ENCODE measurements at regions not wholly inside any gene's neighbourhood (a gene's known extent, or its start where the extent isn't known, plus 50 kb on each side); places are given as distances from the start of the nearest gene placed in this dataset.

GRCh38 chr13:110063490-110064421 lies 243.2 kb downstream of the COL4A1 start:
- H3K27ac ChIP-seq (ENCODE audit: low read depth, low read length) = no peak overlapping the region
- no peaks in the 10 kb centered on the region for H3K9me3 ChIP-seq (ENCODE audit: control insufficient read depth in 5 of 5, low read length in 5 of 5)
- H3K4me3 ChIP-seq (ENCODE audit: low read depth in 1 of 5, low read length in 5 of 5) = no peak overlapping the region

GRCh38 chr13:110062777-110063442 lies 244.0 kb downstream of the COL4A1 start:
- peaks cover 0 to 16% (median 4%) of the 10 kb centered on the region in 5 donors for H3K4me1 ChIP-seq (ENCODE audit: control insufficient read depth in 5 of 5, insufficient read depth in 5 of 5, low read length in 5 of 5)
- H3K36me3 ChIP-seq (ENCODE audit: control insufficient read depth in 5 of 5, insufficient read depth in 5 of 5, low read length in 5 of 5) = no peaks in the 10 kb centered on the region
- no peak overlapping the region for H3K27ac ChIP-seq (ENCODE audit: low read depth, low read length)
- H3K9ac ChIP-seq (ENCODE audit: low read length in 5 of 5) = no peak overlapping the region
- no peaks in the 10 kb centered on the region for H3K27me3 ChIP-seq (ENCODE audit: control insufficient read depth in 5 of 5, insufficient read depth in 4 of 5, low read length in 5 of 5)
- no peaks in the 10 kb centered on the region for H3K9me3 ChIP-seq (ENCODE audit: control insufficient read depth in 5 of 5, low read length in 5 of 5)
- no peak overlapping the region for H3K4me3 ChIP-seq (ENCODE audit: low read depth in 1 of 5, low read length in 5 of 5)

More at GRCh38 chr13:110063490-110064421, 243.2 kb downstream of the COL4A1 start:
- Histone ChIP-seq H3K9ac (ENCODE audit: low read length in 5 of 5) (no peak overlapping the region), H3K27me3 (ENCODE audit: control insufficient read depth in 5 of 5, insufficient read depth in 4 of 5, low read length in 5 of 5) (no peaks in the 10 kb centered on the region), H3K36me3 (ENCODE audit: control insufficient read depth in 5 of 5, insufficient read depth in 5 of 5, low read length in 5 of 5) (no peaks in the 10 kb centered on the region), H3K4me1 (ENCODE audit: control insufficient read depth in 5 of 5, insufficient read depth in 5 of 5, low read length in 5 of 5) (peaks cover 0 to 21% (median 4%) of the 10 kb centered on the region in 5 donors)

- Histone ChIP-seq H3K27me3 (ENCODE audit: control insufficient read depth in 5 of 5, insufficient read depth in 4 of 5, low read length in 5 of 5) (no peaks in the 10 kb centered on the region), H3K9ac (ENCODE audit: low read length in 5 of 5) (no peak overlapping the region), H3K9me3 (ENCODE audit: control insufficient read depth in 5 of 5, low read length in 5 of 5) (no peaks in the 10 kb centered on the region), H3K4me1 (ENCODE audit: control insufficient read depth in 5 of 5, insufficient read depth in 5 of 5, low read length in 5 of 5) (peaks cover 0 to 13% (median 4%) of the 10 kb centered on the region in 5 donors), H3K27ac (ENCODE audit: low read depth, low read length) (no peak overlapping the region), H3K36me3 (ENCODE audit: control insufficient read depth in 5 of 5, insufficient read depth in 5 of 5, low read length in 5 of 5) (no peaks in the 10 kb centered on the region), H3K4me3 (ENCODE audit: low read depth in 1 of 5, low read length in 5 of 5) (no peak overlapping the region)
Measured at GRCh38 chr13:110062077-110062776, 244.7 kb downstream of the COL4A1 start.

- Histone ChIP-seq H3K4me3 (ENCODE audit: low read depth in 1 of 5, low read length in 5 of 5) (no peak overlapping the region), H3K36me3 (ENCODE audit: control insufficient read depth in 5 of 5, insufficient read depth in 5 of 5, low read length in 5 of 5) (no peaks in the 10 kb centered on the region), H3K27me3 (ENCODE audit: control insufficient read depth in 5 of 5, insufficient read depth in 4 of 5, low read length in 5 of 5) (no peaks in the 10 kb centered on the region), H3K9ac (ENCODE audit: low read length in 5 of 5) (no peak overlapping the region), H3K4me1 (ENCODE audit: control insufficient read depth in 5 of 5, insufficient read depth in 5 of 5, low read length in 5 of 5) (peaks cover 0 to 13% (median 4%) of the 10 kb centered on the region in 5 donors), H3K9me3 (ENCODE audit: control insufficient read depth in 5 of 5, low read length in 5 of 5) (no peaks in the 10 kb centered on the region), H3K27ac (ENCODE audit: low read depth, low read length) (no peak overlapping the region)
Measured at GRCh38 chr13:110061270-110061669, 245.7 kb downstream of the COL4A1 start.

- no peaks in the 10 kb centered on the region for H3K36me3 ChIP-seq (ENCODE audit: control insufficient read depth in 5 of 5, insufficient read depth in 5 of 5, low read length in 5 of 5)
- H3K9ac ChIP-seq (ENCODE audit: low read length in 5 of 5) = no peak overlapping the region
- no peaks in the 10 kb centered on the region for H3K27me3 ChIP-seq (ENCODE audit: control insufficient read depth in 5 of 5, insufficient read depth in 4 of 5, low read length in 5 of 5)
- no peak overlapping the region for H3K27ac ChIP-seq (ENCODE audit: low read depth, low read length)
- H3K4me3 ChIP-seq (ENCODE audit: low read depth in 1 of 5, low read length in 5 of 5) = no peak overlapping the region
- H3K4me1 ChIP-seq (ENCODE audit: control insufficient read depth in 5 of 5, insufficient read depth in 5 of 5, low read length in 5 of 5) = peaks cover 0 to 10% (median 4%) of the 10 kb centered on the region in 5 donors
- no peaks in the 10 kb centered on the region for H3K9me3 ChIP-seq (ENCODE audit: control insufficient read depth in 5 of 5, low read length in 5 of 5)
Measured at GRCh38 chr13:110057052-110057451, 249.9 kb downstream of the COL4A1 start.

GRCh38 chr13:110056640-110057039 lies 250.3 kb downstream of the COL4A1 start:
- Histone ChIP-seq H3K36me3 (ENCODE audit: control insufficient read depth in 5 of 5, insufficient read depth in 5 of 5, low read length in 5 of 5) (no peaks in the 10 kb centered on the region), H3K9me3 (ENCODE audit: control insufficient read depth in 5 of 5, low read length in 5 of 5) (no peaks in the 10 kb centered on the region), H3K4me1 (ENCODE audit: control insufficient read depth in 5 of 5, insufficient read depth in 5 of 5, low read length in 5 of 5) (peaks cover 0 to 6% (median 2%) of the 10 kb centered on the region in 5 donors), H3K27me3 (ENCODE audit: control insufficient read depth in 5 of 5, insufficient read depth in 4 of 5, low read length in 5 of 5) (no peaks in the 10 kb centered on the region), H3K4me3 (ENCODE audit: low read depth in 1 of 5, low read length in 5 of 5) (no peak overlapping the region), H3K27ac (ENCODE audit: low read depth, low read length) (no peak overlapping the region), H3K9ac (ENCODE audit: low read length in 5 of 5) (no peak overlapping the region)

GRCh38 chr13:110055089-110055488 lies 251.9 kb downstream of the COL4A1 start:
- Histone ChIP-seq H3K27me3 (ENCODE audit: control insufficient read depth in 5 of 5, insufficient read depth in 4 of 5, low read length in 5 of 5) (no peaks in the 10 kb centered on the region), H3K9ac (ENCODE audit: low read length in 5 of 5) (no peak overlapping the region), H3K36me3 (ENCODE audit: control insufficient read depth in 5 of 5, insufficient read depth in 5 of 5, low read length in 5 of 5) (no peaks in the 10 kb centered on the region)

GRCh38 chr13:110054041-110054440 lies 252.9 kb downstream of the COL4A1 start:
- Histone ChIP-seq H3K27ac (ENCODE audit: low read depth, low read length) (no peak overlapping the region), H3K27me3 (ENCODE audit: control insufficient read depth in 5 of 5, insufficient read depth in 4 of 5, low read length in 5 of 5) (no peaks in the 10 kb centered on the region), H3K4me1 (ENCODE audit: control insufficient read depth in 5 of 5, insufficient read depth in 5 of 5, low read length in 5 of 5) (no peaks in the 10 kb centered on the region), H3K9ac (ENCODE audit: low read length in 5 of 5) (no peak overlapping the region), H3K4me3 (ENCODE audit: low read depth in 1 of 5, low read length in 5 of 5) (no peak overlapping the region), H3K9me3 (ENCODE audit: control insufficient read depth in 5 of 5, low read length in 5 of 5) (no peaks in the 10 kb centered on the region), H3K36me3 (ENCODE audit: control insufficient read depth in 5 of 5, insufficient read depth in 5 of 5, low read length in 5 of 5) (no peaks in the 10 kb centered on the region)

More at GRCh38 chr13:110055089-110055488, 251.9 kb downstream of the COL4A1 start:
- Histone ChIP-seq H3K9me3 (ENCODE audit: control insufficient read depth in 5 of 5, low read length in 5 of 5) (no peaks in the 10 kb centered on the region), H3K4me3 (ENCODE audit: low read depth in 1 of 5, low read length in 5 of 5) (no peak overlapping the region), H3K27ac (ENCODE audit: low read depth, low read length) (no peak overlapping the region), H3K4me1 (ENCODE audit: control insufficient read depth in 5 of 5, insufficient read depth in 5 of 5, low read length in 5 of 5) (no peaks in the 10 kb centered on the region)

GRCh38 chr13:110047496-110047895 lies 259.5 kb downstream of the COL4A1 start:
- H3K27ac ChIP-seq (ENCODE audit: low read depth, low read length) = no peak overlapping the region

More at GRCh38 chr13:110047496-110047895, 259.5 kb downstream of the COL4A1 start:
- peaks cover 0 to 16% (median 0%) of the 10 kb centered on the region in 5 donors for H3K27me3 ChIP-seq (ENCODE audit: control insufficient read depth in 5 of 5, insufficient read depth in 4 of 5, low read length in 5 of 5)
- H3K36me3 ChIP-seq (ENCODE audit: control insufficient read depth in 5 of 5, insufficient read depth in 5 of 5, low read length in 5 of 5) = no peaks in the 10 kb centered on the region
- H3K9ac ChIP-seq (ENCODE audit: low read length in 5 of 5) = no peak overlapping the region
- no peaks in the 10 kb centered on the region for H3K9me3 ChIP-seq (ENCODE audit: control insufficient read depth in 5 of 5, low read length in 5 of 5)
- H3K4me1 ChIP-seq (ENCODE audit: control insufficient read depth in 5 of 5, insufficient read depth in 5 of 5, low read length in 5 of 5) = peaks cover 0 to 24% (median 17%) of the 10 kb centered on the region in 5 donors
- H3K4me3 ChIP-seq (ENCODE audit: low read depth in 1 of 5, low read length in 5 of 5) = no peak overlapping the region
